ENCODE measurements at regions not wholly inside any gene's neighbourhood (a gene's known extent, or its start where the extent isn't known, plus 50 kb on each side); places are given as distances from the start of the nearest gene placed in this dataset.

- TF ChIP-seq GATA3 (IDR thresholded peaks at IDR 0.05; ENCODE audit: low read depth, low read length) (no peak), GATA2 (IDR thresholded peaks at IDR 0.05; ENCODE audit: low read depth, low read length) (no peak)
These were observed 182.6 kb downstream of the BCL11A start for GRCh38 chr2:60370814-60371213.

GRCh38 chr2:60368456-60368855 is 185.0 kb downstream of the BCL11A start:
- TF ChIP-seq GATA2 (IDR thresholded peaks at IDR 0.05; ENCODE audit: low read depth, low read length) (no peak), GATA3 (IDR thresholded peaks at IDR 0.05; ENCODE audit: low read depth, low read length) (no peak)

GRCh38 chr2:60366135-60366712 is 187.2 kb downstream of the BCL11A start:
- no peak for TF ChIP-seq GATA3 (IDR thresholded peaks at IDR 0.05; ENCODE audit: low read depth, low read length)
- TF ChIP-seq GATA2 (IDR thresholded peaks at IDR 0.05; ENCODE audit: low read depth, low read length) = no peak

GRCh38 chr2:60365556-60365955 is 187.9 kb downstream of the BCL11A start:
- TF ChIP-seq GATA3 (IDR thresholded peaks at IDR 0.05; ENCODE audit: low read depth, low read length) = no peak
- TF ChIP-seq GATA2 (IDR thresholded peaks at IDR 0.05; ENCODE audit: low read depth, low read length) = no peak

GRCh38 chr2:60364491-60364890 is 189.0 kb downstream of the BCL11A start:
- TF ChIP-seq GATA3 (IDR thresholded peaks at IDR 0.05; ENCODE audit: low read depth, low read length) (no peak), GATA2 (IDR thresholded peaks at IDR 0.05; ENCODE audit: low read depth, low read length) (no peak)

GRCh38 chr2:60361498-60361897 is 192.0 kb downstream of the BCL11A start:
- no peak for TF ChIP-seq GATA3 (IDR thresholded peaks at IDR 0.05; ENCODE audit: low read depth, low read length)
- TF ChIP-seq GATA2 (IDR thresholded peaks at IDR 0.05; ENCODE audit: low read depth, low read length) = no peak

- TF ChIP-seq GATA2 (IDR thresholded peaks at IDR 0.05; ENCODE audit: low read depth, low read length) = no peak
- TF ChIP-seq GATA3 (IDR thresholded peaks at IDR 0.05; ENCODE audit: low read depth, low read length) = no peak
These were observed 193.9 kb downstream of the BCL11A start for GRCh38 chr2:60359569-60359968.

GRCh38 chr2:60358476-60358875 is 195.0 kb downstream of the BCL11A start:
- TF ChIP-seq GATA2 (IDR thresholded peaks at IDR 0.05; ENCODE audit: low read depth, low read length) (no peak), GATA3 (IDR thresholded peaks at IDR 0.05; ENCODE audit: low read depth, low read length) (no peak)

- TF ChIP-seq GATA3 (IDR thresholded peaks at IDR 0.05; ENCODE audit: low read depth, low read length) = no peak
- TF ChIP-seq GATA2 (IDR thresholded peaks at IDR 0.05; ENCODE audit: low read depth, low read length) = no peak
These were observed 195.5 kb downstream of the BCL11A start for GRCh38 chr2:60357996-60358395.

GRCh38 chr2:60356346-60356745 is 197.1 kb downstream of the BCL11A start:
- TF ChIP-seq GATA2 (IDR thresholded peaks at IDR 0.05; ENCODE audit: low read depth, low read length) = no peak
- no peak for TF ChIP-seq GATA3 (IDR thresholded peaks at IDR 0.05; ENCODE audit: low read depth, low read length)

GRCh38 chr2:60355849-60356261 is 197.6 kb downstream of the BCL11A start:
- TF ChIP-seq GATA2 (IDR thresholded peaks at IDR 0.05; ENCODE audit: low read depth, low read length) (no peak), GATA3 (IDR thresholded peaks at IDR 0.05; ENCODE audit: low read depth, low read length) (no peak)

- TF ChIP-seq GATA2 (IDR thresholded peaks at IDR 0.05; ENCODE audit: low read depth, low read length) (no peak), GATA3 (IDR thresholded peaks at IDR 0.05; ENCODE audit: low read depth, low read length) (no peak)
These were observed 198.7 kb downstream of the BCL11A start for GRCh38 chr2:60354713-60355112.

GRCh38 chr2:60353863-60354262 is 199.6 kb downstream of the BCL11A start:
- TF ChIP-seq GATA2 (IDR thresholded peaks at IDR 0.05; ENCODE audit: low read depth, low read length) (no peak), GATA3 (IDR thresholded peaks at IDR 0.05; ENCODE audit: low read depth, low read length) (no peak)

- no peak for TF ChIP-seq GATA2 (IDR thresholded peaks at IDR 0.05; ENCODE audit: low read depth, low read length)
- TF ChIP-seq GATA3 (IDR thresholded peaks at IDR 0.05; ENCODE audit: low read depth, low read length) = no peak
These were observed 200.1 kb downstream of the BCL11A start for GRCh38 chr2:60353406-60353800.

- TF ChIP-seq GATA2 (IDR thresholded peaks at IDR 0.05; ENCODE audit: low read depth, low read length) (no peak), GATA3 (IDR thresholded peaks at IDR 0.05; ENCODE audit: low read depth, low read length) (no peak)
These were observed 200.7 kb downstream of the BCL11A start for GRCh38 chr2:60352491-60353405.
